IPS-11a (cell line): ENCODE measurements at regions not wholly inside any gene's neighbourhood (a gene's known extent, or its start where the extent isn't known, plus 50 kb on each side); places are given as distances from the start of the nearest gene placed in this dataset.

Source experiments
- H3K4me3 ChIP-seq: one replicate; pipeline ENCODE4 v1.5.1; 2013; ENCODE audit warnings: low read depth, low read length, control low read depth

- no peak overlapping the region for H3K4me3 ChIP-seq
These were observed 75.8 kb downstream of the DAD1 start for GRCh38 chr14:22513066-22513812.

GRCh38 chr14:22512106-22512814 lies 76.8 kb downstream of the DAD1 start:
- H3K4me3 ChIP-seq, result no peak overlapping the region

GRCh38 chr14:22510527-22511110 lies 78.4 kb downstream of the DAD1 start:
- H3K4me3 ChIP-seq, result no peak overlapping the region

- H3K4me3 ChIP-seq, result no peak overlapping the region
These were observed 79.2 kb downstream of the DAD1 start for GRCh38 chr14:22509751-22510300.

GRCh38 chr14:22509036-22509709 lies 79.9 kb downstream of the DAD1 start:
- no peak overlapping the region for H3K4me3 ChIP-seq

GRCh38 chr14:22508662-22509035 lies 80.4 kb downstream of the DAD1 start:
- no peak overlapping the region for H3K4me3 ChIP-seq

- no peak overlapping the region for H3K4me3 ChIP-seq
These were observed 80.9 kb downstream of the DAD1 start for GRCh38 chr14:22508150-22508457.

- H3K4me3 ChIP-seq, result no peak overlapping the region
These were observed 82.2 kb downstream of the DAD1 start for GRCh38 chr14:22506778-22507351.

GRCh38 chr14:22506378-22506710 lies 82.7 kb downstream of the DAD1 start:
- no peak overlapping the region for H3K4me3 ChIP-seq

- no peak overlapping the region for H3K4me3 ChIP-seq
These were observed 83.2 kb downstream of the DAD1 start for GRCh38 chr14:22505697-22506377.

GRCh38 chr14:22505309-22505696 lies 83.7 kb downstream of the DAD1 start:
- no peak overlapping the region for H3K4me3 ChIP-seq

GRCh38 chr14:22502551-22502950 lies 86.5 kb downstream of the DAD1 start:
- no peak overlapping the region for H3K4me3 ChIP-seq

- H3K4me3 ChIP-seq, result no peak overlapping the region
These were observed 87.0 kb downstream of the DAD1 start for GRCh38 chr14:22502007-22502406.

- H3K4me3 ChIP-seq, result no peak overlapping the region
These were observed 87.9 kb downstream of the DAD1 start for GRCh38 chr14:22500954-22501726.

GRCh38 chr14:22500525-22500924 lies 88.5 kb downstream of the DAD1 start:
- H3K4me3 ChIP-seq, result no peak overlapping the region

- H3K4me3 ChIP-seq, result no peak overlapping the region
These were observed 91.3 kb downstream of the DAD1 start for GRCh38 chr14:22497671-22498093.

GRCh38 chr14:22497144-22497423 lies 91.9 kb downstream of the DAD1 start:
- H3K4me3 ChIP-seq, result no peak overlapping the region

- H3K4me3 ChIP-seq, result no peak overlapping the region
These were observed 94.4 kb downstream of the DAD1 start for GRCh38 chr14:22494486-22495135.

GRCh38 chr14:22493753-22494152 lies 95.3 kb downstream of the DAD1 start:
- H3K4me3 ChIP-seq, result no peak overlapping the region
